ENCODE measurements at regions not wholly inside any gene's neighbourhood (a gene's known extent, or its start where the extent isn't known, plus 50 kb on each side); places are given as distances from the start of the nearest gene placed in this dataset.

- Histone ChIP-seq H3K27ac (ENCODE audit: low read depth in 1 of 2, low read length in 1 of 2) (no peak overlapping the region), H3K4me3 (no peak overlapping the region), H3K9ac (ENCODE audit: insufficient read depth in 1 of 2, low read length in 2 of 2) (no peak overlapping the region), H3K4me1 (ENCODE audit: control insufficient read depth in 5 of 5, insufficient read depth in 5 of 5, low read length in 5 of 5) (no peaks in the 10 kb centered on the region), H3K27me3 (ENCODE audit: control insufficient read depth in 3 of 3, insufficient read depth in 3 of 3, low read length in 2 of 3) (no peaks in the 10 kb centered on the region), H3K9me3 (ENCODE audit: control insufficient read depth in 4 of 4, insufficient read depth in 3 of 4, low read length in 3 of 4) (no peaks in the 10 kb centered on the region), H3K36me3 (ENCODE audit: control insufficient read depth in 4 of 4, insufficient read depth in 4 of 4, low read length in 4 of 4) (no peaks in the 10 kb centered on the region)
- no peak for TF ChIP-seq CTCF (IDR thresholded peaks at IDR 0.05; ENCODE audit: control extremely low read depth, extremely low read depth)
- ATAC-seq (ENCODE audit: insufficient read depth, low FRiP score) = no peak
- DNase-seq = no peak
- WGBS, 2 donors = 42 to 60% methylated on average over 2 of the region's 2 CpGs
Measured at GRCh38 chr5:152701305-152701949, 296.3 kb upstream of the NMUR2 start.

GRCh38 chr5:152704286-152704685 lies 299.2 kb upstream of the NMUR2 start:
- no peaks in the 10 kb centered on the region for H3K36me3 ChIP-seq (ENCODE audit: control insufficient read depth in 4 of 4, insufficient read depth in 4 of 4, low read length in 4 of 4)
- no peak for ATAC-seq (ENCODE audit: insufficient read depth, low FRiP score)
- 97 to 100% methylated on average over 1 of the region's 1 CpG for WGBS, 2 donors

GRCh38 chr5:152711801-152712388 lies 306.8 kb upstream of the NMUR2 start:
- ATAC-seq (ENCODE audit: insufficient read depth, low FRiP score) = no peak
- Histone ChIP-seq H3K9ac (ENCODE audit: insufficient read depth in 1 of 2, low read length in 2 of 2) (no peak overlapping the region), H3K36me3 (ENCODE audit: control insufficient read depth in 4 of 4, insufficient read depth in 4 of 4, low read length in 4 of 4) (no peaks in the 10 kb centered on the region), H3K4me3 (no peak overlapping the region), H3K27me3 (ENCODE audit: control insufficient read depth in 3 of 3, insufficient read depth in 3 of 3, low read length in 2 of 3) (no peaks in the 10 kb centered on the region), H3K27ac (ENCODE audit: low read depth in 1 of 2, low read length in 1 of 2) (no peak overlapping the region), H3K9me3 (ENCODE audit: control insufficient read depth in 4 of 4, insufficient read depth in 3 of 4, low read length in 3 of 4) (no peaks in the 10 kb centered on the region), H3K4me1 (ENCODE audit: control insufficient read depth in 5 of 5, insufficient read depth in 5 of 5, low read length in 5 of 5) (no peaks in the 10 kb centered on the region)
- TF ChIP-seq CTCF (IDR thresholded peaks at IDR 0.05; ENCODE audit: control extremely low read depth, extremely low read depth) = no peak
- 50 to 60% methylated on average over 2 of the region's 2 CpGs for WGBS, 2 donors
- no peak for DNase-seq

More at GRCh38 chr5:152704286-152704685, 299.2 kb upstream of the NMUR2 start:
- Histone ChIP-seq H3K9me3 (ENCODE audit: control insufficient read depth in 4 of 4, insufficient read depth in 3 of 4, low read length in 3 of 4) (no peaks in the 10 kb centered on the region), H3K27me3 (ENCODE audit: control insufficient read depth in 3 of 3, insufficient read depth in 3 of 3, low read length in 2 of 3) (no peaks in the 10 kb centered on the region), H3K9ac (ENCODE audit: insufficient read depth in 1 of 2, low read length in 2 of 2) (no peak overlapping the region), H3K27ac (ENCODE audit: low read depth in 1 of 2, low read length in 1 of 2) (no peak overlapping the region), H3K4me1 (ENCODE audit: control insufficient read depth in 5 of 5, insufficient read depth in 5 of 5, low read length in 5 of 5) (no peaks in the 10 kb centered on the region), H3K4me3 (no peak overlapping the region)
- TF ChIP-seq CTCF (IDR thresholded peaks at IDR 0.05; ENCODE audit: control extremely low read depth, extremely low read depth) = no peak
- no peak for DNase-seq

Data from lung (tissue), 11 donors.